HG02852 (cell line): ENCODE measurements at regions not wholly inside any gene's neighbourhood (a gene's known extent, or its start where the extent isn't known, plus 50 kb on each side); places are given as distances from the start of the nearest gene placed in this dataset.

Experiments
- ATAC-seq: cut with Tn5 transposase; IDR thresholded peaks from one replicate; pipeline ENCODE4 v1.9.1; 2021; ENCODE audit warnings: mild to moderate bottlenecking, moderate library complexity; ENCODE audit not compliant: unreplicated experiment

DNA sequence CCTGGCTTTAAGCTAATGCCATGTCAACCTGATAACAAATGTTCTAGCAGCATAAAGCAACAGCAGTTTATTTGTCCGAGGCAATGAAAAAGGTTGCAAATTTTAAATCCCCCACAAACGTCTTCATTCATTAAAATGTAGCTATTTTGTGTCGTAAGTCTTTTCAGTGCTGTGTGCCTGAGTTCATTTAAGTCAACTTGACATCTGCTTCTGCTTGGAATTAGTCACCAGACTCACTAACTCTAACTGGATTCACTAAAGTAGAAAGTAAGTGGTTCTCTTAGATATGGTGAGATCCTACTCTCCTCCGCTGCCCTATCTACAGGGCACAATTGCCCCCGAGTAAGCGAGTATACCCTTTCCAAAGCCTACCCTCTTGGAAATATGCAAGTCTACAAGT is 118.4 kb upstream of the CHRM3 start:
- ATAC-seq = no peak

DNA sequence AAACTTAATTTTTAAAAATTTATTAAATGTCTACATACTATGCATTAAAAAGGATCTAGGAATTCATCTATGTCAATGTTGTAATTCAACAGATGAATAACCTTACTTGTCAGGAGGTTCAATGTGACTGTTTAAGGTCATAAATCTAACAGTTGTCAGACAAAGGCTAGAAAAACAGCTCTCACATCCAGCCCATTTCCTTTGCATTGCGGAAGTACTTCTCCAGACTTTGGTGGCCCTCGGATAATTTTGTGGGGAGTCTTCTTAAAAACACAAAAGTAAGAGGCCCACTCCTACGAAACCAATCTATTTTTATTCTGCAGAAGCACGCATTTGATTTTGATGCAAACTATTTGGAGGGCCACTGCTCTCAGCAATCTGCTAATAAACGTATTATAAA is 122.6 kb upstream of the CHRM3 start:
- no peak for ATAC-seq

DNA sequence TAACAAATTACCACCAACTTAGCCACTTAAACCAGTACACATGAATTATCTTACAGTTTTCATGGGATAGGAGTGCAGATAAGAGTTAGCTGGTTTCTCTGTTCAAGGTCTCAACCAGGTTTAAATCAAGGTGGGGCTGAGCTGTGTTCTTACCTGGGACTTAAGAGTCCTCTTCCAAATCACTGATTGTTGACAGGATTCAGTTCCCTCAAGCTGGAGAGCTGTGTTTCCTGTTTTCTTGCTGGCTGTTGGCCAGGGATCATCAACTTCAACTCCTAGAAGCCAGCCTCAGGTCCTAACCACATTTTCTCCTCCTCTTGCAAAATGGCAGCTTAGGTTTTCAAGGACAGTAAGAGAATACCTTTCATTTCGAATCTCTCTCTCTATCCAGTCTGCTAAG is 123.8 kb upstream of the CHRM3 start:
- no peak for ATAC-seq

DNA sequence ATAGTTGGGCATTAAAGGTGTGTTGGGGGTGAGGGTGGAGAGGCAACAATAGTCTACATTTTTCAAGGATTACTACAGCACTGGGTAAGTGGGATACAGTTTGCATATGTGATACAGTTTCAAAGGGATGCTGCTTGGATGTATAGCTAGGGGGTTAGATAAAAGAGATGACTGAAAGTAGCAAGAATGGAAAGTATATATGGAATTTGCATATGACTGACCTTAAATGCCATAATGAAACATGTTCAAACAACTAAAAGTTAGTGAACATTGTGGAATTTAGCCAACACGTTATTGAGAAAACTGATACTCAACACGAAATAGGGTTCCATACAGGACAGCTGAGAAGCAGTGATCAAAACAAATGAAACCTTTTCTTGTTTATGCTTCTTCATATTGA is 124.8 kb upstream of the CHRM3 start:
- no peak for ATAC-seq

DNA sequence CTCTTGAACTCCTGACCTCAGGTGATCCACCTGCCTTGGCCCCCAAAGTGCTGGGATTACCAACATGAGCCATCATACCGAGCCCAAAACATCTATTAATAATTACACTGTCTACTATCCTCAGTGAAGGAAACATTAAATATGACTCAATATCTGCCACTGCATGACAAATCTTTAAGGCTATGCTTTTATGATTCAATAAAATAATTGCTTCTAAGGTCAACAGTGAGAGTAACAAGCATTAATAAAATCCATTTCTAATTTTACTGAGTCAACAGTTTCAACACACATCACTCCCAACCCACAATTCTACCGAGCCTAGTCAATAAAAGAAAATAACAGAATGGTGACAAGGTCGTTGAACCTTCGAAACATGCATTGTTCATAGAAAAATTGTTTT is 125.5 kb upstream of the CHRM3 start:
- ATAC-seq = no peak

DNA sequence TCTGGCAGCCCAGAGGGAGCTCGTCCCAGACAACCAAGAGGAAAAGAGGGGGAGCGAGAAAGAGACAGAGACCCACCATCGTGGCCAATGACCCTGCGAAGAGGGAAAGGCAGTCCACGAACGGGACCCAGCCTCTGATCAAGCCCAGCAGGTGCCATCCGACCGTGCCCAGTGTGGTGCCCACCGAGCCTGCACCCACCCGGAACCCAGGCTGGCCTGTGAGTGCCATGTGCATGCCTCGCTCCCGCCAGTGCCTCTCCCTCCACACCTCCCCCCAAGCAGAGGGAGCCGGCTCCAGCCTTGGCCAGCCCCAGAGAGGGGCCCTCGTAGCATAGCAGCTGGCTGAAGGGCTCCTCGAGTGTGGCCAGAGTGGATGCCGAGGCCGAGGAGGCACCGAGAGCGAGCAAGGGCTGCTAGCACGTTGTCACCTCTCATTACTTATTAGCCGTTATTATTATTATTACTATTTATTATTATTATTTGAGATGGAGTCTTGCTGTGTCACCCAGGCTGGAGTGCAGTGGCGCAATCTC is 130.7 kb upstream of the CHRM3 start:
- no peak for ATAC-seq

DNA sequence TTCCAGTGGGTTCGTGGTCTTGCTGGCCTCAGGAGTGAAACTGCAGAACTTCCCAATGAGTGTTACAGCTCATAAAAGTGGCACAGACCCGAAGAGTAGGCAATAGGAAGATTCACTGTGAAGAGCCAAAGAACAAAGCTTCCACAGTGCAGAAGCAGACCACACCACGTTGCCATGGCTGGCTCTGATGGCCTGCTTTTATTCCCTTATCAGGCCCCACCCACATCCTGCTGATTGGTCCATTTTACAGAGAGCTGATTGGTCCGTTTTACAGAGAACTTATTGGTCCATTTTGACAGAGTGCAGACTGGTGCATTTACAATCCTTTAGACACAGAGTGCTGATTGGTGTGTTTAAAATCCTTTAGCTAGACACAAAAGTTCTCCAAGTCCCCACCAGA is 131.4 kb upstream of the CHRM3 start:
- no peak for ATAC-seq

DNA sequence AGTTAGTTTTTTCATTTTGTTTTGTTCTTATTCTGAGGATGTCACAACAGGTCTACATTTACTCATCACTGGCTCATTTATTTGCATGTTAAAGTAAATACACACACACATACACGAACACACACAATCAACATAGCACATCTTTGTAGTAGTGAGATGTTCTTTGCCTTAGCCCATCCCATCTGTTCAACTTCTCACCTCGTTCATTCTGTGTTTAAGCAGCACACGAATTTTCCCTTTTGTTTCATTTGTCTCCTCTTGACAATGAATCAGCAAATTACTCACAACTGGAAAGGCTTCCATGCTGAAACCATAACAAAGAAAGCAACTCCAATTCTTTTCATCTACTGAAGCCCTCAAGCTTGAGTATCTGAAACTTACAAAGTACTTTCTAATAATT is 133.3 kb upstream of the CHRM3 start:
- ATAC-seq = no peak

DNA sequence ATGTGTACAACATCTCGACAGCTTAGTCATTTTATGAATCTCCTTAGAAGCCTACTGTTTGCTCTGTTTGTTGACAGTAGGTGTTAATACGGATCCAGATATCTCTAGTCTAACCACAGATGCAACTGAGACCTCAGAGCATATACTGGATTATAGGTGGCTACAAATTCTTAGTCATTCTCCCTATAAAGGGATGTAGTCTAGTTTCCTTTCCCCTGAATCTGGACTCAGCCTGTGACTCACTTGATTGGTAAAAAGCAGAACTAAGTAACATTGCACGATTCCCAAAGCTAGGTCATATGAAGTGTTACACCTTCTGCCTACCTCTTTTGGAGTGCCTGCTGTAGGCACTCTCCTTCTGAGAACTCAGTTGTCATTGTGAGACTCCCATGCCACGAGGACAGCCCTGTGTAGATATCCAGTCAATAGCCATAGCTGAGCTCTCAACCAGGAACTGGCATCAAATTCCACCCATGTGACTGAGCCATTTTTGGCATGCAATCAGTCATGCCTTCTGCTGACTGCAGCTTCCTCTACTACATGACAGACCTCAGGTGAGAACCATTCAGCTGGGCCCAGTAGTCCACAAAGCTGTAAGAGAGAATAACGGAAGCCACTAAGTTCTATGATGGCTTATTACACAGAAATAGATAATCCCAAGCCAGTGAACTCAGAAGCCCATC is 135.9 kb upstream of the CHRM3 start:
- no peak for ATAC-seq

DNA sequence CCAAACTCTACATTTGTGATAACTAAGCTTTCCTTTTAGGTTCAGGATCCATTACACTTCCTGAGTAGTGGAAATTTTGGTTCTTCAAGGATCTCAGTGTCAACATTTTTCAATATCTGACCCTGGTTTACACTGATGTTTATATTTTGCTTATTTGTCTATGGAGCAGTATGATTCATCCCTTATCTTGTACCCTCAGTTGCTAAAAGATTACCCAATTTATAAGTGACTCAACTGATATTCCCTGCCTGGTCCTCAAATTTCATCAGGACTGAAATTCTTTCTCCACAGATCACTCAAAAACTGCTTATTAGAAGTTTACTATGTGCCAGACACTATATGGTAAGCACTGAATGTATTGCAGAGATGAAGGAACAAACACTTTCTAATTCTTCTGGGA is 139.1 kb upstream of the CHRM3 start:
- ATAC-seq = no peak

DNA sequence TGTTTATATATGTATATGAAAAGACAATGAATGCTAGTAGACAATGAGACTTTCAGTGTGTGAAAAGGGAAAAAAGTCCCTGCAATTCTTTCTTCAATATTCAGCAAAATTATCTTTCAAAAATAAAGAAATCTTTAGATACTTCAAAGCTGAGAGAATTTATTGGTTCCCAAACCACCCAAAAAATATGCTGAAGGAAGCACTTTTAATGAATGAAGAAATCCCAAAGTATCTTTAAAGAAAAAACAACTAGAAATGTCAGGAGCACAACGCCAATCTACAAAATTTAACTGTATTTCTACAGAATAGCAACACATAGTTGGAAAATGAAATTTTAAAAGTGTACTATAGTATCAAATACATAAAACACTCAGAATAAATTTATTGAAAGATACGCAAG is 142.3 kb upstream of the CHRM3 start:
- ATAC-seq = no peak

DNA sequence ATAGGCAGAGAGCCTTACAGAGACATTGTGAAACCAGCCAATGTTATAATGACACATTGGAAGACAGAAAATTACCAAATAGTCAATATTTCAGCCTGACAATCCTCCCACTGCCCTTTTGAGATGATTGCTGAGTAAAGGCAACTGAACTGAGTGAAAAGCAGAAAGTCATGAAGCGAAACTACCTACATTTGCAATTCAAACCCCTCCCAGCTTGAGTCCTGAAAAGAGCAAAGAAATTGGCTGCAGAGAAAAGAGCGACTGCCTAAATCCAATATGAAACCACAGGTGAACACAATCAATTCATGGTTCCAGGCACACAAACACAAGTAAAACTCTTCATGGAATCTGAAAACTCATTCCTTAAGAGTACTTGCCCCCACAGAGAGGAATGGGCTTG is 143.4 kb upstream of the CHRM3 start:
- ATAC-seq = no peak

DNA sequence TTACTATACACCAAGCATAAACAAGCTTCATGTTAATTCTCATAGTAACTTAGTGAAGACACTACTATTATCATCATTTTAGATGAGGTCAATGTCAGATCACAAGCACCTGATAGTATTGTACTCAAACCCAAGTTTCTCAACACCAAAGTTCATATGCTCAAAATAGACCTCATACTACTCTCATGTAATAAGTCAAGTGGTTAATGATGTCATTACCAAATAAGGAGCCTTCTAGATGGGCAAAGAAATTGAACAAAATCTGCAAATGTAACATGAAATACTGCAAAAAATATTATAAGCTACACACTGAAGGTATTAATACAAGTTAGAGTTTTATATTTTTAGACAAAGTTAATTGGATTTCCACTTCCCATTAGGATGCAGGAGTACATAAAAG is 144.0 kb upstream of the CHRM3 start:
- ATAC-seq = no peak

DNA sequence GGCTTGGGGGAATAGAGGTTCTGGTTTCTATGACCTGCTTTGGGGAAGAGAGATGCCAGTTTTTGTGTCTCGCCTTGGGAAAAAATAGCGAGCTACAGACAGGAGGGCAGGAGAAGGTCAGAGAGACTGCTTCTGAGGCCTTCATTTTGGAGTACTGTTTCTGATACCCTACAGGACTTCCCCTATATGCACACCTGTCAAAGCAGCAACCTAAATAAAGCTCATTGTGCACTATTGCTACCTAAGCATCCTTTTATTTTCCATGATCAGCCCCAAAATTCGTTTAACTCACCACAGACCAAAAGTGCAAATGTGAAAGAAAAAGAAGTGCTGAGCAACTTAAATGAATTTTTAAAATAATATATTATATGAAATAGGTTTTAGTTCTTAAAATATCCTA is 145.6 kb upstream of the CHRM3 start:
- ATAC-seq = no peak

DNA sequence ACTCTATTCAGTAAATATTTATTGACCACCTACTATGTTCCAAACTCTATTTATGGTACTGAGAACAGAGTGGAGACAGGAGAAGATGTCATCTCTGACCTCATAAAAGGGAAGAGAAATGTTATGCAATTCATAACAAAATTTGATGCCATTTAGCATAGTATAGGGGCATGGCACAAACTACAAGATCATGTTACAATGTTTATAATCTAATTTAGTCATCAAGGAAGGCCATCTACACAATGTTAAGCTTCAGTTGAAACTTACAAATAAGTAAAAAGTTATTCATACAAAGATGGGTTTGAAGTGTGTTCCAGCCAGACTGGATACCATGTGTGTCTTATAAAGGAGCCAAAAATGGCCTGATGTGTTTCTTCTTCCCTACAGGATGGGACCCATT is 146.8 kb upstream of the CHRM3 start:
- no peak for ATAC-seq

DNA sequence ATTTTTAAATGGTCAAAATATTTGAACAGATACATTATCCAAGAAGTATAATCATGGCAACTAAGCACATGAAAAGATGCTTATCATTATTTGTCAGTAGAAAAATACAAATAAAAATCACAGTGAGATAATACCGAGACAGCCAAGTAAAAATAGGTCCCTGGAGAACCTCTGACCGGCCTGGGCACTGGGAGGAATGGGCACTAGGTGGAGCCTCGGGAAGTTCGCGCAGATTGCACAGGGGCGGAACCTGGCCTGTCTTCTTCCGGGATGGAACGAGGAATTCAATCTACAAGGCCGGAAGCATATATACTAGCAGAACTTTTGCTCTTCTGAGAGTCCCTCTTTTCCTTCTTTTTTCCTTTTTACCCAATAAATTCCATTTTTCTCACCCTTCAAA is 148.5 kb upstream of the CHRM3 start:
- no peak for ATAC-seq

DNA sequence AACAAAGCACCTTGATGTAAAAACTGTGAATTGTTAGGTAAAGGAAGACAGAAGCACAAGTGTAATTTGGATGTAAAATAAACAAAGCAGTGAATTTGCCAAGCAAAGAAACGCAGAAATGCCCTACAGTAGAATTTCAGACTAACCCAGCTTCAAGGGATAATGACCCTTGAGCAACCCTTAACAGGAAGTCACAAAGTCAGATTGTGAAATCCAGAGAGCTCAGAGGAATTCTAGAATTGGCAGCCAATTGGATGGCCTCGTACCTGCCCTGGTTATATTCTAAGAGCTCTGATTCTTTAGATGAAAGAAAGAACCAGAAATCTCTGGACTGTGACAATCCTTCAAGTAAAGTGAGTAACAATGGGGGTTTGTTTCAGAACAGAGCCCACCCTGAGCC is 152.7 kb upstream of the CHRM3 start:
- ATAC-seq = no peak

DNA sequence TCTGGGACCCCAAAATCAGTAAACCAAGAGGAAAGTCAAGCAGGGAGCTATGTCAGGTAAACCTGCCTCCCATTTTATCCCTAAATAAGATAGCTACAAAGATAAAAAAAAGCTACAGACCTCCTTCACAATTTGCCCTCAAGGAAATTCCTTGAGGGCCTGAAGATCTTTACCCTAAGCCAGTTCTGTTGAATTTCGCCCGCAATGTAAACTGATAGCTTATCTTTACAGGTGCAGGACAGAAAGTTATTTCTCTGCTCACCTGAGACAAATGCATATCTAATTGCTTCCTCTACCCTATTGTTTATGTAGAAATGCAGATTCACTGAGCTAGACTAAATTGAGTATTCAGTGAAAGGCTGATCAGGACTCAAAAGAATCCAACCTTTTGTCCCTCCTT is 153.4 kb upstream of the CHRM3 start:
- ATAC-seq = no peak

DNA sequence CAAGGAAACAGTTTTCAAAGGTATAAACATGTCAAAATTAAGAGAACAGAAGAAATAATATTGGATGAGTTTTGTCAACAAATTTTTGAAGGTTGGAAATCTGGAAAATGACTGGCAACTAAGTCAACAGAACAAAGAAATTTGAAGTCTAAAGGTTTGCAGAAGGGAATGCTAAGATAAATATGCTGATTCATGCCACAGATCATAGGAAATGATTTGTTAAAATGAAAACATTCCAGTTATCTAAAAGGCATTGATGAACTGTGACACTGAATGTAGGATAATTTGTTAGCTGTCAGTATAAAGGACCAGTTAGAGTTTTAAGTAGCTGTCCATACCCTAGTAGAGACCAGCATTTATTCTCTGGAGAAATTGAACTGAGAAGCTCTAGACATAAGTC is 157.9 kb upstream of the CHRM3 start:
- ATAC-seq = no peak

DNA sequence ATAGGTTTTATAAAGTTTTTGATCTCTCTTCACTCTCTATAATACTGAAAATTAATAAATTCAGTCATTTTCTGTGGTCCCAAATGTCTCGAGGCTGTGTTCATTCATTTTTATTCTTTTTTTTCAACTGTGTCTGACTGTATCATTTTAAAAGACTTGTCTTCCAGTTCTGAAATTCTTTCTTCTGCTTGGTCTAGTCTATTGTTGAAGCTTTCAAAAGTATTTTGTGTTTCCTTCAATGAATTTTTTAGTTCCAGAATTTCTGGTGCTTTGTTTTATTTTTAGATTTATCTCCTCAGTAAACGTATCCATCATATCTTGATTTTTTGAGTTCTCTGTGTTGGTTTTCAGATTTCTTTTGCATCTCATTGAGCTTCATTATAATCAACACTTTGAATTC is 161.0 kb upstream of the CHRM3 start:
- no peak for ATAC-seq

DNA sequence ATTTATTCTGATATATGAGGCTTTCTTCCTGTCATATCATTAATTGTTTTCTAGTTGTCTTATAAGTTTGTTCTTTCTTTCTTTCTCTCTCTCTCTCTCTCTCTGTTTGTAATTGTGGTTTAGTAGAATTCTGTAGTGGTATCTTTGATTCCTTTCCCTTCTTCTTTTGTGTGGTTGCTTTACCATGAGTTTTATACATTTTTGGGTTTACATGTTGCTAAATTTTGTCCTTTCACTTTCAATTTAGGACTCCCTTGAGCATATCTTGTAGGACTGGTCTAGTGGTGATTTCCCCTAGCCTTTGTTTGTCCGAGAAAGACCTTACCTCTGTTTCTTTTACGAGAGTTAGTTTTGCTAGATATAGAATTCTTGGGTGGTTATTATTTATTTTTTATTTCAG is 162.3 kb upstream of the CHRM3 start:
- no peak for ATAC-seq

DNA sequence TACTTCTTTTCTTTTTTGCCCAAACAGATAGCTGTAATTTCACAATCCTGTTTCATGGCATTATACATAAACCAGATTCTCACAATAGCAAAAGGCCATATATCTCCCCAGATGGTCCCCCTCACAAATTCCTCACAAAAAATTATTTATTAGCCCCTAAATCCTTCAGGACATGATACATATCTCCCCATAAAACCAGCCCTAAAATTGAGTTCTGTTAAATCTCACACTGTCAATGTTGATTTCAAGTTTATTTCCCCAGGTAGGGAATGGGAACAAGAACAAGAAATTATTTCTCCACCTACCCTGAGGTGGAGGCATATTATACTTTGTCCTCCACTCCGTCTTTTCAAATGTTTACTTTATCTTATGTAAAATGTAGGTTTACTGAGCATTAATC is 163.4 kb upstream of the CHRM3 start:
- no peak for ATAC-seq

DNA sequence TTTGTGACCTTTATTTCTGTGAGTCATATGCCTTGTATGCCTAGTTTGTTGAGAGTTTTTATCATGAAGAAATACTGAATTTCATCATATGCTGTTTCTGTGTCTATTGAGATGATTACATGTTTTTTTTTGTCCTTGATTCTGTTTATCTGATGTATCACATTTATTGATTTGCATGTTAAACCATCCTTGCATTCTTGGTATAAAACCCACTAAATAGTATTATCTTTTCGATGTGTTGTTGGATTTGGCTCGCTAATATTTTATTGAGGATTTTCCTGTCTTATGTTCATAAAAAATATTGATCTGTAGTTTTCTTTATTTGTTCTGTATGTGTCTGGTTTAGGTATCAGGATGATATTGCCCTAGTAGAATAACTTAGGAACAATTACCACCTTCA is 164.7 kb upstream of the CHRM3 start:
- no peak for ATAC-seq
